SK-N-DZ (cell line): ENCODE measurements at regions not wholly inside any gene's neighbourhood (a gene's known extent, or its start where the extent isn't known, plus 50 kb on each side); places are given as distances from the start of the nearest gene placed in this dataset.
"Not testable (repeated sequence)": the region's sequence is repeated elsewhere in the genome, so short reads cannot be mapped to it uniquely, and the experiment has no call there.

Experiments
- DNase-seq: peaks from one replicate; pipeline ENCODE4 v3.0.0-alpha.2; 2015; ENCODE audit warnings: low spot score

GRCh38 chr16:29114574-29114973 lies 129.7 kb downstream of the LAT start:
- no peak for DNase-seq

DNA sequence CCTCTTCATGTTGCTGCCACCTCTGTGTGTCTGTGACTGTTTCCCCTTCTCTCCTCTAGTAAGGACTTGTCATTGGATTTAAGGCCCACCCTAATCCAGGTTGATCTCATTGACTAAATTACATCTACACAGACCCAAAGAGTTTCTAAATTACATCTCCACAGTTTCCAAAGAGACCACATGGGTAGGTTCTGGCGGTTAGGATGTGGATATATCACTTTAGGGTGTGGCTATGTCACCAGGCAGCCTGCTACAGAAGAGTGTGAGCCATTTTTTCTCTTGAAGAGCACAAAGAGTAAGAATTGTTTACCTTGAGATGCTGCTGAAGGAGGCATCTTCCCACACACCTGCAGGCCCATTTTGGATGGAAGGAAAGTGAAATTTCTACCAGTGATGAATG lies 128.6 kb downstream of the LAT start:
- not testable (repeated sequence) for DNase-seq

GRCh38 chr16:29112755-29113347 lies 128.0 kb downstream of the LAT start:
- no peak for DNase-seq

DNA sequence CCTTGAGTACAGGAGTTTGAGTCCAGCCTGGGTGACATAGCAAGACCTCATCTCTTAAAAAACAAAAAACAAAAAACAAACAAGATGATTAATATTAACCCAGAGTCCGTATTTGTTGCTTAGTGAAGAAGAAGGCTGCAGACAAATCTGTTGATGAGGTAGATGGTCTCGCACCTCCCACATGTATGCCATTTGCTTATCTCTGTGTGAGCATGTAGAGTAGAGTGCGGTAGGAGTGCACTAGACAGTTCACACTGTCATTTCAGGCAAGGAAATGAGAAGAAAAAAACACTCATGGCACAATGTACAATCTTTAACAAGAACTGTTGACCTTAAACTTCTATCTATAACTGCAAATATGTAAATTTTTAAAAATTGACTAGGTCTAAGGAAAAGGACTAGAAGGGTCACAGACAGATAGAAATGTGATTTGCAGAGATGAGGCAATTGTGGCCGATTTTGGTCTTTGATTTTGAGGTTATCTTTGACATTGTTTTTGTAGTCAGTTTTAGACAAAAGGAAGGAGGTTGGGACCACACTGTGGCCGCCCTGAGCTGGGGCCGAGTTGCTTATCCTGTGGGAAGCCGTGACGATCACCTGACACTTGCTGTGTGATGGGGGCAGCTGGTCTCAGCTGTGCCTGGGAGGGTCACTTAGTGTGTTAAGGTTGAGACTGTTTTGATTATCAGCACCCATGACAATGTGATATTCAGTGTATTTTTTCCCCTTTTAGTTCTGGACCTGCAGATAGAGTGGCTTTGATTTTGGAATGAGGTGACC lies 127.2 kb downstream of the LAT start:
- not testable (repeated sequence) for DNase-seq

GRCh38 chr16:29111421-29111820 lies 126.6 kb downstream of the LAT start:
- no peak for DNase-seq

GRCh38 chr16:29108625-29109169 lies 123.8 kb downstream of the LAT start:
- not testable (repeated sequence) for DNase-seq

DNA sequence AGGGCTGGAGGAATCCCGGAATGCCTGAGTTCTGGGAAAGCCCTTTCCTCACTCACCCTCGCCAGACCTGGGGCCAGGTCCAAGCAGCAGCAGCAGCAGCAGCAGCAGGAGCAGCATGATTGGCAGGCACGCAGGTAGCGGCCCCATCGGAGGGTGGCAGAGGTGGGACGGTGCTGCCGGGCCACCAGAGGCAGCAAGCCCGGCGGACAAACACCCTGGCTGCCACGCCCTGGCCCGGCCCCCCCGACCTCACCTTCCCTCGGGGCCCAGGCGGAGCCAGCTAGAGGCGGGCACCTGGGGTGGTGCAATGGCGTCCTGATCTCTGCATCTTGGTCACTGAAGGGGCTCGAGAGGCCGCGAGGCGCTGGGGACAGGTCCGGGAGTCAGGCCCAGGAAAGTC lies 122.4 kb downstream of the LAT start:
- DNase-seq, result no peak

GRCh38 chr16:29106259-29106908 lies 121.5 kb downstream of the LAT start:
- not testable (repeated sequence) for DNase-seq

DNA sequence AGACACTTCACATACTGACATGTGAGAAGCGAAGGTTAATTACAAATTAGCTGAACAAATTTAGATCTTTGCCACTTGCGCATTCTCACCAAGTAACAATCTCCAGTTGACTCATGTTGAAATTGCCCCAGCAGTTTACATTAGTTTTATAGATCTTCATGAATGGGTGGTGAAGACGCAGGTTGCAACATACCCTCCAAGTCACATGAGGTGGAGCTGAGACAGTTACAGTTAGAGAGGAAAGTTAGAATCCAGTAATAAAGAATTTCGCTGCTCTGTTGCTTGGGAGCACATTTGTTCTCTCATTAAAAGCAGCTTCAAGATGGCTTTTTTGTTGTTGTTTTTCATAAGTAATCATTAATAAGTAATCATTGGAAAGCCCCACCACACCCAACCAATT lies 119.7 kb downstream of the LAT start:
- not testable (repeated sequence) for DNase-seq

DNA sequence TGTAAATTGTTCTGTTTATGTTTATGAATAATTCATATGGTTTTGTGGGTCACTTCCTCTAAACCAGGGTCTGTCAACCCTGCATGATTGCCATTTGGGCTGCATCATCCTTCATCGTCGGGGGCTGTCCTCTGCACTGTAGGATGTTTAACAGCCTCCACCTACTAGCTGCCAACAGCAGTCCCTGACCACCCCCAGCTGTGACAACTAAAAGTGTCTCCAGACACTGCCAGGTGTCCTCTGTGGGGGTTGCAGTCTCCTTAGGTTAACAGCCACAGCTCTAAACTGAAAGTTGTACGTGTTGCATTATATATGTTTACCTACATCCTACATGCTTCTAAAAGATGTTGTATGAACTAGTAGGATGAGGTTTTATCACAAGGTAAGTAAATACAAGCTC lies 113.1 kb downstream of the LAT start:
- DNase-seq, result not testable (repeated sequence)

GRCh38 chr16:29094729-29095624 lies 110.1 kb downstream of the LAT start:
- DNase-seq, result not testable (repeated sequence)

- not testable (repeated sequence) for DNase-seq
Observed at GRCh38 chr16:29094325-29094724, 109.5 kb downstream of the LAT start.

- DNase-seq, result not testable (repeated sequence)
Observed at GRCh38 chr16:29089679-29090078, 104.8 kb downstream of the LAT start.

- not testable (repeated sequence) for DNase-seq
Observed at GRCh38 chr16:29087673-29088072, 102.8 kb downstream of the LAT start.

DNA sequence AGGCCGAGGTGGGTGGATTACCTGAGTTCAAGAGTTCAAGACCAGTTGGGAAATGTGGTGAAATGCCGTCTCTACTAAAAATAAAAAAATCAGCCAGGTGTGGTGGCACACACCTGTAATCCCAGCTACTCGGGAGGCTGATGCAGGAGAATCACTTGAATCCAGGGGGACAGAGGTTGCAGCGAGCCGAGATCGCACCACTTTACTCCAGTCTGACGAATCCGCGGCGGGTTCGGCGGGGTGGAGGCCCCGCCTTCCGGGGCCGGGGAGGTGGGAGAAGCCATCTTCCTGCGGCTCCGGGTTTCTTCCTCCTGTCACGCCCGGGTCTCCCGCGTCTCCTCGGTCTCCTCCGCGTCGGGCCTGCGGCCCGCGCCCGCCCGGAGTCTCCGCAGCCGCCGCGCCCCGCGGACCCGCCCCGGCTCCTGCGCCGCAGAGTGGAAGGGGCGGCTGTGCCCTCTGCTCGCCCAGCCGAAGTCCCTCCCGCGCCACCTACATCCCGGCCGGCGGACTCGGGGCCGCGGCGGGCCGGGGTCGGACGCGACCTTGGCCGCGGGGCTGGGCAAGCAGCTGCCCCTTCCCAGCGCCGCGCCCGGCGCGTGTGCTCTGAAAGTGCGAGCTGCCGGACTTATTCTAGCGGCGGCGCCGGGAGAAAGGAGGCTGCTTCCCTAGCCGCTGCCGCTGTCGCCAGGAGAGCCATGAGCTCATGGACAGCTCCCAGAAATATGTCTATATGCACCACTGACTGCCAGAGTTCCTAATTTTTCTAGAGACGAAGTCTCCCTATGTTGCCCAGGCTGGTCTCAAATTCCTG lies 97.2 kb downstream of the LAT start:
- DNase-seq, result not testable (repeated sequence)

DNA sequence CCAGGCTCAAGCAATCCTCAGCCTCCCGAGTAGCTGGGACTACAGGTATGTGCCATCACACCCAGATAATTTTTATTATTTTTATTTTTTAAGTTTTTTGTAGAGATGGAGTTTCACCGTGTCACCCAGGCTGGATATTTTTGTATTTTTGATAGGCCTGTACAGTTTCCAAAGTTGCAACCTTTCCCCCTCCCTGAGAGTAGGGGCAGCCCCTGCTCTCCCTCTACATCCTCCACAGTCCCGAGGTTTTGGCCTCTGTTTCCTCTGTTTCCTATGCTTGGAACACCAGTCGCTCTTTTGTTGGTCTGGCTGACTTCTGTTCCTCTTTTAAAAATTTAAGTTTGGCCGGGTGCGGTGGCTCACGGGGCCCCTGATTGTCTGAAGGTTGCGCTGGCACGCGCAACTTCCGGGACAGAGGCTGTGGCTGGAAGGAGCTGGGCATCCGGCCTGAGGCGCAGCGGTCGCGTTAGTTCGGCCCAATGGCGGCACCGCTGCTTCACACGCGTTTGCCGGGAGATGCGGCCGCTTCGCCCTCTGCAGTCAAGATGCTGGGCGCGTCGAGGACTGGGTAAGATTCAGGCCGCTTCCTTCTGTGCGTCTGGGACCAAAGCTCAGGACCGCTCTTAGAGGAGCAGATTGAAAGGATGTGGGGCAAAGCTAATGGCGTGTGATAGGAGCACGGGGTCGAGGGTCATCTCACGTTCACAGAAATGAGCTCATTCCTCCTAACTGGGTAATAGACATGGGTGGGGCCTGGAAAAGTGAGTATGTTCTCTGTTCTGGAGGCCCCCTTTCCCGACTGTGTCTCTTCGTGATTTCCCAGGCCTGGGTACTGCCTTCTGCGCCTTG lies 89.9 kb downstream of the LAT start:
- peak; percentile 45 for DNase-seq

GRCh38 chr16:29062235-29062634 lies 77.4 kb downstream of the LAT start:
- not testable (repeated sequence) for DNase-seq

DNA sequence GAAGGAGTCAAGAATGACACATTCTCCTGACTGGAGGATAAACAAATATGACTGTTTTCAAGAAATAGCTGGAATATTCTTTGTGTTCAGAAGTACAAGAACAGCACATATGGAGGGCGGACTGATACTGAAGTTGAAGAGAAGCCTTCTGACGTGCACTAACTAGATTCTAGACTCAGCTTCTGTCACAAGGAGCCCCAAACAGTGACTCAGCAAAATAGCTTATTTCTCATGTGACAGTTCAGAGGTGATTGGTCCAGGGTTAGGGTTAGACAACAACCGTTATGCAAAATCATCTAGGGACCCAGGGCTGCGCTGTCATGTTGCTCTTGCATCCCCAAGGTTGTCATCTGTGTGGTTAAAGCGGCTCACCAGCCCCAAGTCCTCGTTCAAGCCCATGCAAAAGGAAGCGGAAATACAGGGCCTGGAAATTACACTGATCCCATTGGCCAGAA lies 76.6 kb downstream of the LAT start:
- not testable (repeated sequence) for DNase-seq
